ENCODE measurements at regions not wholly inside any gene's neighbourhood (a gene's known extent, or its start where the extent isn't known, plus 50 kb on each side); places are given as distances from the start of the nearest gene placed in this dataset.

DNA sequence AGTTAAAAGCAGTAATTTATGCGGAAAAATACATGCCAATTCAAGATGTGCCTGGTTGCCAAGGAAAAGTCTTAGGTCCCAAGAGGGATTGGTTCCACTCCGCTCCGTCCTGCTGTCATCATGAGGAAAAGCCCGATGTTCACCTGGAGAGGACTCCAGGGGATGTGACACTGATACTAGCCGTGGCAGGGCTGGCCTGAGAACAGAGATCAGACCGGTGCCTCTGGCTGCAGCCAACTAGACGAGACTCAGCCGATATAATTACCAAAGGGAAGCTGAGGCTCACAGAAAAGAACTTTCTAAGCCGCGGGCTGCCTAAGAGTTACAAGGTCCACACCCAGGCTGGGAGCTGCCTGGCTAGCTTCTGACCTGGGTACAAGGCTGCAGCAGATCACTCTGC lies 81.3 kb upstream of the UNC5B start:
- TF ChIP-seq EP300 (IDR thresholded peaks at IDR 0.05; ENCODE audit: borderline replicate concordance): no peak
- TF ChIP-seq YY1 (IDR thresholded peaks at IDR 0.05; ENCODE audit: low read depth): no peak
- TF ChIP-seq FOXM1 (IDR thresholded peaks at IDR 0.05; ENCODE audit: borderline replicate concordance, low read depth): no peak
- no peak for TF ChIP-seq RAD21 (IDR thresholded peaks at IDR 0.05; ENCODE audit: low read depth)
- TF ChIP-seq, protein P1, sequence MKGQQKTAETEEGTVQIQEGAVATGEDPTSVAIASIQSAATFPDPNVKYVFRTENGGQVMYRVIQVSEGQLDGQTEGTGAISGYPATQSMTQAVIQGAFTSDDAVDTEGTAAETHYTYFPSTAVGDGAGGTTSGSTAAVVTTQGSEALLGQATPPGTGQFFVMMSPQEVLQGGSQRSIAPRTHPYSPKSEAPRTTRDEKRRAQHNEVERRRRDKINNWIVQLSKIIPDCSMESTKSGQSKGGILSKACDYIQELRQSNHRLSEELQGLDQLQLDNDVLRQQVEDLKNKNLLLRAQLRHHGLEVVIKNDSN (IDR thresholded peaks at IDR 0.05): no peak
- no peak for TF ChIP-seq NFIC (IDR thresholded peaks at IDR 0.05)
- TF ChIP-seq CREB1 (IDR thresholded peaks at IDR 0.05; ENCODE audit: low read depth): no peak

Measured in Ishikawa (cell line).